ENCODE measurements at regions not wholly inside any gene's neighbourhood (a gene's known extent, or its start where the extent isn't known, plus 50 kb on each side); places are given as distances from the start of the nearest gene placed in this dataset.

- TF ChIP-seq, protein P1, sequence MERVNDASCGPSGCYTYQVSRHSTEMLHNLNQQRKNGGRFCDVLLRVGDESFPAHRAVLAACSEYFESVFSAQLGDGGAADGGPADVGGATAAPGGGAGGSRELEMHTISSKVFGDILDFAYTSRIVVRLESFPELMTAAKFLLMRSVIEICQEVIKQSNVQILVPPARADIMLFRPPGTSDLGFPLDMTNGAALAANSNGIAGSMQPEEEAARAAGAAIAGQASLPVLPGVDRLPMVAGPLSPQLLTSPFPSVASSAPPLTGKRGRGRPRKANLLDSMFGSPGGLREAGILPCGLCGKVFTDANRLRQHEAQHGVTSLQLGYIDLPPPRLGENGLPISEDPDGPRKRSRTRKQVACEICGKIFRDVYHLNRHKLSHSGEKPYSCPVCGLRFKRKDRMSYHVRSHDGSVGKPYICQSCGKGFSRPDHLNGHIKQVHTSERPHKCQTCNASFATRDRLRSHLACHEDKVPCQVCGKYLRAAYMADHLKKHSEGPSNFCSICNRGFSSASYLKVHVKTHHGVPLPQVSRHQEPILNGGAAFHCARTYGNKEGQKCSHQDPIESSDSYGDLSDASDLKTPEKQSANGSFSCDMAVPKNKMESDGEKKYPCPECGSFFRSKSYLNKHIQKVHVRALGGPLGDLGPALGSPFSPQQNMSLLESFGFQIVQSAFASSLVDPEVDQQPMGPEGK (CRISPR knock-in tag; IDR thresholded peaks at IDR 0.05; ENCODE audit: borderline replicate concordance): no peak
- TF ChIP-seq ZFP30 (CRISPR knock-in tag; IDR thresholded peaks at IDR 0.05) (no peak), ARNTL (CRISPR knock-in tag; IDR thresholded peaks at IDR 0.05; ENCODE audit: borderline replicate concordance, low read depth) (no peak), TCF4 (CRISPR knock-in tag; IDR thresholded peaks at IDR 0.05; ENCODE audit: borderline replicate concordance) (no peak), TOX (CRISPR knock-in tag; IDR thresholded peaks at IDR 0.05; ENCODE audit: borderline replicate concordance) (no peak), ESRRG (CRISPR knock-in tag; IDR thresholded peaks at IDR 0.05) (no peak), ZNF565 (CRISPR knock-in tag; conservative IDR thresholded peaks at IDR 0.05; ENCODE audit: low read depth) (no peak), CREB5 (CRISPR knock-in tag; IDR thresholded peaks at IDR 0.05; ENCODE audit: low read depth) (no peak), BACH2 (CRISPR knock-in tag; IDR thresholded peaks at IDR 0.05; ENCODE audit: borderline replicate concordance) (no peak), GLIS3 (CRISPR knock-in tag; IDR thresholded peaks at IDR 0.05) (no peak), CSDC2 (CRISPR knock-in tag; IDR thresholded peaks at IDR 0.05) (no peak), ZFP3 (CRISPR knock-in tag; IDR thresholded peaks at IDR 0.05) (no peak), RARB (CRISPR knock-in tag; IDR thresholded peaks at IDR 0.05) (no peak)
- TF ChIP-seq, protein P2, sequence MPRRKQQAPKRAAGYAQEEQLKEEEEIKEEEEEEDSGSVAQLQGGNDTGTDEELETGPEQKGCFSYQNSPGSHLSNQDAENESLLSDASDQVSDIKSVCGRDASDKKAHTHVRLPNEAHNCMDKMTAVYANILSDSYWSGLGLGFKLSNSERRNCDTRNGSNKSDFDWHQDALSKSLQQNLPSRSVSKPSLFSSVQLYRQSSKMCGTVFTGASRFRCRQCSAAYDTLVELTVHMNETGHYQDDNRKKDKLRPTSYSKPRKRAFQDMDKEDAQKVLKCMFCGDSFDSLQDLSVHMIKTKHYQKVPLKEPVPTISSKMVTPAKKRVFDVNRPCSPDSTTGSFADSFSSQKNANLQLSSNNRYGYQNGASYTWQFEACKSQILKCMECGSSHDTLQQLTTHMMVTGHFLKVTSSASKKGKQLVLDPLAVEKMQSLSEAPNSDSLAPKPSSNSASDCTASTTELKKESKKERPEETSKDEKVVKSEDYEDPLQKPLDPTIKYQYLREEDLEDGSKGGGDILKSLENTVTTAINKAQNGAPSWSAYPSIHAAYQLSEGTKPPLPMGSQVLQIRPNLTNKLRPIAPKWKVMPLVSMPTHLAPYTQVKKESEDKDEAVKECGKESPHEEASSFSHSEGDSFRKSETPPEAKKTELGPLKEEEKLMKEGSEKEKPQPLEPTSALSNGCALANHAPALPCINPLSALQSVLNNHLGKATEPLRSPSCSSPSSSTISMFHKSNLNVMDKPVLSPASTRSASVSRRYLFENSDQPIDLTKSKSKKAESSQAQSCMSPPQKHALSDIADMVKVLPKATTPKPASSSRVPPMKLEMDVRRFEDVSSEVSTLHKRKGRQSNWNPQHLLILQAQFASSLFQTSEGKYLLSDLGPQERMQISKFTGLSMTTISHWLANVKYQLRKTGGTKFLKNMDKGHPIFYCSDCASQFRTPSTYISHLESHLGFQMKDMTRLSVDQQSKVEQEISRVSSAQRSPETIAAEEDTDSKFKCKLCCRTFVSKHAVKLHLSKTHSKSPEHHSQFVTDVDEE (CRISPR knock-in tag; IDR thresholded peaks at IDR 0.05): no peak
Measured at GRCh38 chr10:10385831-10386230, 631.8 kb upstream of the CELF2 start.
